NT2/D1 (cell line): ENCODE measurements at regions not wholly inside any gene's neighbourhood (a gene's known extent, or its start where the extent isn't known, plus 50 kb on each side); places are given as distances from the start of the nearest gene placed in this dataset.

Experiments
- SUZ12 ChIP-seq: IDR thresholded peaks from 2 replicates; pipeline ENCODE4 v1.6.1; 2011; ENCODE audit not compliant: insufficient read length, insufficient read depth; ENCODE audit errors: extremely low read depth
- YY1 ChIP-seq: IDR thresholded peaks from 2 replicates; pipeline ENCODE4 v1.6.1; 2011; ENCODE audit not compliant: insufficient read length, insufficient read depth
- ZNF274 ChIP-seq: IDR thresholded peaks from 2 replicates; pipeline ENCODE4 v1.6.1; 2011; ENCODE audit warnings: mild to moderate bottlenecking, low read depth, low read length

DNA sequence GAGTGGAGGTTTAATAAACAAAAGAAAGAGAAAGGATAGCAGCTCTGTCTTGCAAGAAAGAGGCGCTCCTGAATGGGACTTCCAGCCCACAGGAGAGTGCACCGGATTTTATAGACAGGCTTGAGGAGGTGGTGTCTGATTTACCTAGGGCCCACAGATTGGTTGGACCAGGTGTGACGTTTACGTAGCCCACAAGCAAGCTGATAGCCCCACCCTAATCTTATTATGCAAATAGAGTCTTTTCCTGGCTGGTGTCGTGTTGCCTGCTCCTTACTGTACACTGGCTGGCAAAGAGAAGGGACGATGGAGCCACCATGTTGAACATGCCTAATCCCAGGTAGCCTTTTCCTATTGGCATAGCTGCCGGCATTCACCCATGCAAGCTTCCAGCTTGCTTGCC lies 319.7 kb upstream of the POM121L12 start:
- TF ChIP-seq SUZ12 (no peak), ZNF274 (no peak), YY1 (no peak)
